NOMO-1 treated with dmso at 0.1 percent for 144 hours (cell line): ENCODE measurements at regions not wholly inside any gene's neighbourhood (a gene's known extent, or its start where the extent isn't known, plus 50 kb on each side); places are given as distances from the start of the nearest gene placed in this dataset.

Source experiments
- DNase-seq: peaks from one replicate; lab custom pipeline; 2025; ENCODE audit not compliant: unreplicated experiment; lab: John Stamatoyannopoulos, UW

DNA sequence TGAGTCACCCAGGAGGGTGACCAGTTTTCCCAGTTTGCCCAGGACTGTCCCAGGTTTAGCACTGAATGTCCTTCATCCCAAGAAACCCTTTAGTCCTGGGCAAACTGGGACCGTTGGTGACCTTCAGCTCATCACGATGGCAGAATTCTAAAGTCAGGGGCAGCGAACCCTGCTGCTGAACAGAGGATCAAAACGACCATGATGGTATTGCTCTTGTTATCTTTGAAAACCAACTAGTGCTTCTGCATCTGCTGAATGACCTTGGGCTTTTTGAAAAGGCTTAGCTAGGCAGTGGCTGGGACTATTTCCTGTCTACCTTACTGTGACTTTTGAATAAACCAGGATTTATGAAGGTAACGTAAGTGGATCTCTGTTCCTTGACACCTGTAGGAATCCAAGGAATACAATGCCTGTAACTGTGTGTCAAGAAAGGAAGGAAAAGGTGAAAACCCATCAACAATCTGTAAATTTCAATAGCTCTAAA, 281.9 kb downstream of the SOX9 start:
- DNase-seq: no peak

DNA sequence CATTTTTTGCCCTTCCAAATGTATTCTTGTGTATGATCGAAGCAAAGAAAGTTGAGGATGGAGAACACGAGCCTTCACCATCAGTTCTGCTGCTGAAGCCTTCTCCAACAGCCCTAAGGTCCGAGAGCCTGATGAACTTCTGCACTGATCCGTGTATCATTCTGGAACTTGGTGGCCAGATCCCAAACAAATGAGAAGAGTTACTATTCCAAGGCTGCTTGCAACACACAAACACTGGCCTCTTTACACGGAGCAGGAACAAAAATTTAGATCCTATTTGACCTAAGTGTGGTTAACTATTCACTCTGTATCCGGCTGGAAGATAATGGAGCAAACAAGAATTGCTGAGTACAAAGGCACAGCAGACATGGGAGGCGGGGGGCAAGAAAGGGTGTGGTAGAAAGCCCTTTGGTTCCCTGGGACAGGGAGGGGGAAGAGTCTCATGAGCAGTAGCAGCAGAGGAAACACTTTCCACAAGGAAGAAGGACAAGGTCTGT, 282.9 kb downstream of the SOX9 start:
- DNase-seq: no peak

DNA sequence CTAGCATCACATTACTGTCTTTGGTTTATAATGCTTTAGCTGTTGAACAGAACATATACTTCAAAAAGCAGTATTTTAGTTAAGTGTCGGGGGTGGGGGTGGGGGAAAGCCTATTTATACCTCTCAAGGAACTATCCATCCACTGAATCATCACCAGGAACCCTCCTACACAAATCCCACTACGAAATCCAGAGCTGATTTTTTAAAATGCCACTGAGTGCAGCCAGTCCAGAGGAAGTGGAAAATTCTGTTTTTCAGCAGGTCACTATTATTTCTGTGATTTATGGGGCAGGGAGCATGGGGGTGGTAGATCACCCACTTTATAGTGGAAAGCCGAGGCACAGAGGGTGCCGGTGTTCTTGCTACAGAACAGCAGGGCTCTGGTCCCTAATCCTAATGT, 284.1 kb downstream of the SOX9 start:
- no peak for DNase-seq

DNA sequence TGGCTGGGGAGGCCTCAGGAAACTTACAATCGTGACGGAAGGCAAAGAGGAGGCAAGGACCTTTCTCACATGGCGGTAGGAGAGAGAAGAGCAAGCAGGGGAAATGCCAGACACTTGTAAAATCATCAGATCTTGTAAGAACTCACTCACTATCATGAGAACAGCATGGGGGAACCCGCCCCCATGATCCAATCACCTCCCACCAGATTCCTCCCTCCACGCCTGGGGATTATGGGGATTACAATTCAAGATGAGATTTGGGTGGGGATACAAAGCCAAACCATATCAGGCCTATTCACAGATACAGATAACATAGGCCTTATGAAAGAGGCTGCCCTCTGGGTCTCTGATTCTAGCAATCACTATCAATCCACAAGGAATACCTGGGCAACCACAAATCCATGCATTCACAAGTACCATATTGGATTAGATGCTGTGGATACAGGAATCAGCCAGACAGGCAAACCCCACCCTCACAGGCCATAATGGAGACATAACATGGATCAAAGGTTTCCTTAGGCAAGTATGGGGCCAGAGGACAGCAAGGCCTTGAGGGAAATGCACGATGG, 284.9 kb downstream of the SOX9 start:
- DNase-seq: no peak

DNA sequence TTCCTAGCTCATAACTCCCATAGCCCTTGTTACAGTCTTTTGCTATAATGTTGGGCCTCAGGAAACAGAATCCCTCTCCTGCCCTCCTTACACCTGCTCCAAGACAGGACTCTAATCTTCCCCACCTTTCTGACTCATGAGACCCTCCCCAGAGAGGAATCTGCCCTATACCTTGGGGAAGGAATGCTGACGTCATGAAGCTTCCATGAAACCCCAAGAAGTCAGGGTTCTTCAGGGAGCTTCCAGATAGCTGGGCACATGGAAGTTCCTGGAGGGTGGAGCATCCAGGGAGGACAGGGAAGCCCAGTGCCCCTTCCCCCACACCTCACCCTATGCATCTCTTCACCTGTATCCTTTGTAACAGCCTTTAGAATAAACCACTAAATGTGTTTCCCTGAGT, 285.7 kb downstream of the SOX9 start:
- DNase-seq: no peak

DNA sequence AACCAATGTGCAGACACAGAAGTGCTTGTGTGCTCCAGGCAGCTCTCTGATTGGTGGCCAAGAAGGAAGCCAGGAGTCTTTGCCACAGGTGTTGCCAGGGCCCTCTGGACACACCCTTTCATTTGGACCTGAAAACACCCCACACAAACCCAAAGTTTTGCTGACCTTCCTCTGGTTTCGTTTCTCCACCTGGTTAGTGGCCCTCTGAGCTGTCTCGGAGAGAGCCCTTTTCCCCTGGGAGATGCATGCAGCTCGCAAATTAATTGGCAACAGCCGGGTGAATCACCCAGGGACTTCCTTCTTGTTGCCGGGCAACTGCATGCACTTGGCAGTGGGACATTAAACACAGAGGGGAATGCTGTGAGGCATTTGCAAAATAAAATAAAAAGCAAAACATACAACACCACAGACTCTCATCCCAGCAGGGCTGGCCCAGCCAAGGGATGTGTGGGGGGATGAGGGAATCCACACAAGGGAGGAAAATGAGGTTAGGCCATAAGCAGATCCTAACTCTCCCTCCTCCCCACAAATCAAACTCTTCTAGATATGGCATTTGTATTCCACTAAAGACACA, 286.6 kb downstream of the SOX9 start:
- DNase-seq: no peak

DNA sequence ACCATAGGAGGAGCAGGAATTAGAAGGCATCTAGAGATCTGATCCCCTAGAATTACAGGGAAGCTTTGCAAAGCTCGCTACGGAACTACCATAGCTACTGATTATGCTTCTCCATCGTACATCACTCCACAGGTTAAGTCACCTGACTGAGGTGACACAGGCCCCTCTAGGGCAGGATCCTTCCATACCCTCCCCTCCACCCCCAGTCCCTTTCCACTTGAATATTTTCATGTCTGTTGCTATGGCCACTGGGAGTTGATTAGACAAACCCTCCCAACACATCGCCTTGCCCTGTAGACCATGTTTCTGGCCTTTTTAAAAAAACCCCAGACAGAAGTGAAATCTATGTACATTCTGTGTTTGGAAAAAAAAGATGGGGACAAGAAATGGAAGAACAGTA, 287.1 kb downstream of the SOX9 start:
- no peak for DNase-seq

DNA sequence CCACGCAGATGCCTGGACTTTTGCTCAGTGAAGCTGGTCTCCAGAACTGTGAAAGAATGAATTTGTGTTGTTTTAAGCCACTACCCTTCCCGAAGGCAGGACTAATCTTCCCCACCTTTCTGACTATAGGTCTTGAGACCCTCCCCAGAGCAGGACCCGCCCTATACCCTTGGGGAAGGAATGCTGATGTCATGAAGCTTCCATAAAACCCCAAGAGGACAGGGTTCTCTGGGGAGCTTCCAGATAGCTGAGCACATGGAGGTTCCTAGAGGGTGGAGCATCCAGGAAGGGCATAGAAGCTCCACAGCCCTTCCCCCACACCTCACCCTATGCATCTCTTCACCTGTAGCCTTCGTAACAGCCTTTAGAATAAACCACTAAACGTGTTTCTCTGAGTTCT, 287.8 kb downstream of the SOX9 start:
- DNase-seq: no peak

DNA sequence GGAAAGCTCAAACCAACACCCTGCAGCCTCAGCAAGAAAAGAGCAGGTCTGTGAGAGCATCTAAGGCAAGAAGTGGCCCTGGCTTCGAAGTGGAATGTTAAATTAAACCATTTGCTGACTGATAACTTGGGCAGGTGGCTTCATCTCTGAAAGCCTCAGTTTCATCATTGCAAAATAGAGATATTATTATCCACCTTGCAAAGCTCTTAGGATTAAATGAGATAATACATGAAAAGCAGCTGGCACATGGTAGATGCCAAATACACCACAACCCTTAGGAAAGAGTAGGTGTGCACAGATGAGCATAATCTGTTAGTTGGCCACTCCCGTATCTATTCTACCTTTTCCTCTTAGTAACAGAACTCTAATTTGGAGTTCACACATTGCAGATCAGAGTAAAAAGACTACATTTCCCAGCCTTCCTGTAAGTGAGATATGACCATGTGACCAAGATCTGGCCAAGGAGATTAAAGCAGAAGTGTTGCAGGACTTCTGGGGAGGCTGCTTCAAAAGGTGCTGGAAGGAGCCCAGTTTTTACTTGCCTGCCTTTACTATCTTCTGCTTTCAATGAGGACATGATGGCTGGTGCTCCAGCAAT, 288.7 kb downstream of the SOX9 start:
- no peak for DNase-seq

DNA sequence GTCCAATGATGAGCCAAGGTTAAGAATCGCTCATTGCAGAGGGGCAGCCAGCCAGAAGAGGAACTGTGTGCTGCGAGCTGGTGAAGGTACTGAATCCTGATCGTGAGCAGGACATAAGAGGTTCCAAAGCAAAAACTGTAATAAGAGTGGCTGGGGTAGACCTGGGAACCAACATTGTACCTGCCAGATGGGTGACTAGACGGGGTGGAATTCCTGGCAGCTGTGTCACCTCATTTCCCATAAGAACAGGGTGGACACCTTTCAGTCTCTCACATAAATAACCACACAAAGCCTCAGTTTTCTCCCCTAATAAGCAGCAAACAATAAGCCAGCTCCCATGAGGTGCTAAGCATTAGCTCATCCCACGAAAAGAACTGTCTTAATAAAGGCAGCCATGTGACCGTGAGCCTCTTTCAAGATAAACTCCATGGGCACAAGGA, 290.3 kb downstream of the SOX9 start:
- DNase-seq: no peak

DNA sequence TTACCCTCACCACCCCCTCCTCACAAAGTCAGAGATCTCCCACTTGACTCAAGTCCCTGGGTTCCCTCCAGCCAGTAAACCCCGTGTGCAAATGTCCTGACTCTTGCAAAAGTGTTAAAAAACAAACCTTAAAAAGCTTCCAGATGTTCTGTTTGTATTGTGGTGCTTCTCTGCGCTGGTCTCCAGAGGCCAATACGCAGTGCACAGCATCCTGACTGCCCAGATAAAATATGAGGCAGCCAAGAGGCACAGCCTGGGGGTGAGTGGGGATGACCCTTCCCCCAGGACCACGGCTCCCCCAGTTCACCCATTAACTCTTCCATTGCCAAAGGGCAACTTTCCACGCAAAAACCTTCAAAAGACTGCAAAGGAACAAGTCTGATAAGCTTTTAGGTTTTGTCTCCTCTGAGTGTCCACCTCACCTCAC, 291.8 kb downstream of the SOX9 start:
- no peak for DNase-seq

DNA sequence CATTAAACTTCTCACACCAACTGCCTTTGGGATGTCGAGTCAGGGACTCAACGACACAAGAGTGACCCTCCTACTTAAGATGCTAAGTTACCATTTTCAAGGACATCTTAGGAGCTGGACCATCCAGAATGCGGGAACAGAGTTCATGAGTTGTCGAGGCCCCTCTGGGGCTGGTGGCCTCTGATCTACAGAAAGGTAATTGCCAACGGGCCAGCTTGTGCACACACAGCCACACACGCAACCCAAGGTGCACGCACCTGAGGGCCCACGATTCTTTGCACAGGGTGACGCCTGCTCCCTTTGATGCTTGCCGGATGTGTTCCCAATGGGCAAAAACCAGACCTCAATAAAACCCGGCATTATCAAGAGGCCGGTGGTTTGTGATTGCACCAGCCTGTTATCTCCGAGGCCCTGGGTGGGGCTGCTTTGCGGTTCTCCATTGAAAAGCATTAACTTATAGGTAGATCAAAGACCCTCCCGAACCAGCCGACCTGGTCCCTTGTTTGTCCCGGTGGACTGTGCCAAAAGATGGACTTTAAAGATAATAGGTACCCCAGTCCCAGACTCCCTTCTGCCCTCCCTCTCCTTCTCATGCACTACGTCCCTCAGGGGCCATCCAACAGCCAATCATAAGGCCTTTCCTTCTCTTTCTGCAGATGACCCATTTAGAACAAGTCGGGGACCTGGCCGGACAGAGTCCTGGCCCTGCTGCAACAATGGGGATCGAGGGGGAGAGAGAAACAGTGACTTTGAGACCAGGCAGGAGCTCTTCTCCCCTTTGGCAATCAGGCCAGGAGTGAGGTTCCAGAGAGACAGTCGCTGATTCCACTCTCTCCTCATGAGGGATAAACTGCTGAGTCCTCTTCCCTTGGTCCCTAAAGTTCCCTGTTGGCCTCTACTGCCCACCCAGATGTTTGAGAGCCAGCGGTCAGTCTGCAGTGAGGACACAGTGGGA, 292.5 kb downstream of the SOX9 start:
- no peak for DNase-seq

DNA sequence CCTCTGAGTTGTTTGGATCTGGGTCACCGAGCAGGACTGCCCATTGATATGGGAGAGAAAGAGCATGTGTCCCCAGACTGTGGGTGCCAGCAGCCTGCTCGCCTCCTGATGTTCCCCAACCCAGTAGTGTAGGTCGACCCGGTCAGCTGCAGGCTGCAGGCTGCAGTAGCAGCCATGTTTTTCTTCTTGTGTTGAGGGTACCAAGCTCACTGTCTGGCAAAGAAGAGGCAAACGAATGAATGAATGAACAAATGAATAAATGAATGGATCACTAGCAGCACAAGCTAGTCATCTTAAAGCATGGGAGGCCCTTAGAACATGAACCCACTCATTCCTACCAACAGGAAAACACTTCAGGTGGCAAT, 293.2 kb downstream of the SOX9 start:
- no peak for DNase-seq

DNA sequence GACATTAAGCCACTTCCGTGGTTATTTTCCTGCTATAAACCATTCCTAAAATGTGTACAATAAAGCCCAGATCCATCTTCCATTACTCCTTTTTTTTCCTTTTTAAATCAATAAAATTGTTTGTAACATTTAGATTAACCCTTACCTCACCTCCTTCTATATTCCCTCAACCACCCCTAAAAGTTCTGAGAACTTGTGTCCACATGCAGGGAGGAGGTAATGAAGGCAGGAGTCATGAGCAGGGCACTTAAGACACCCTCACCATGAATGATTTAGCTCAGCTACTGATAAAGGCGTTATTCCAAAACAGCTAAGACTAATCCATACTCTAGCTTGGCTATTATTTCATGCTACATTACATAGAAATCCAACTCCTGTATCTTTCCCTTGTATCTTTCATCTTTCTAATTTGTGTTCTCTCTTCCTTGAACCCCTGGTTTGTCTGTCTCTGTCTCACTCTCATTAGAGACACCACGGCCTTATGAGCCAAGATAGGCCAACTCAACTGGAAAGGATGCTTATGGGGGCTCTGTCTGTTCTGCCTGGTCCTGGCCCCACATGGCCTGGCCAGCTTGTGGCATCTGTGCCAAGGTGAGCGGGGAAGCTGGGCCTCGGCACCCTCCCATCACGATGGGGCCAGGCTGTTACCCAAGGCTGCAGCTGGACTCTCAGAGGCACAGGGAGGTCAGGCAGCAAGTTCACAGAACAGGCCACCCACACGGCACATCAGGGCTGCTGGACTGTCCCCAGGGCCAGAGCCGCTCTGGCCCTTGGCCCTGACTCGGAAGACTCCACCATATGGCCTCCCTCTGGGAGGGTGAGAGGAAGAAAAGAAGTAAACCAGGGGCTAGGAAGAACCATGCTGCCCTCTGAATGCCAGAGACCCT, 294.4 kb downstream of the SOX9 start:
- no peak for DNase-seq

DNA sequence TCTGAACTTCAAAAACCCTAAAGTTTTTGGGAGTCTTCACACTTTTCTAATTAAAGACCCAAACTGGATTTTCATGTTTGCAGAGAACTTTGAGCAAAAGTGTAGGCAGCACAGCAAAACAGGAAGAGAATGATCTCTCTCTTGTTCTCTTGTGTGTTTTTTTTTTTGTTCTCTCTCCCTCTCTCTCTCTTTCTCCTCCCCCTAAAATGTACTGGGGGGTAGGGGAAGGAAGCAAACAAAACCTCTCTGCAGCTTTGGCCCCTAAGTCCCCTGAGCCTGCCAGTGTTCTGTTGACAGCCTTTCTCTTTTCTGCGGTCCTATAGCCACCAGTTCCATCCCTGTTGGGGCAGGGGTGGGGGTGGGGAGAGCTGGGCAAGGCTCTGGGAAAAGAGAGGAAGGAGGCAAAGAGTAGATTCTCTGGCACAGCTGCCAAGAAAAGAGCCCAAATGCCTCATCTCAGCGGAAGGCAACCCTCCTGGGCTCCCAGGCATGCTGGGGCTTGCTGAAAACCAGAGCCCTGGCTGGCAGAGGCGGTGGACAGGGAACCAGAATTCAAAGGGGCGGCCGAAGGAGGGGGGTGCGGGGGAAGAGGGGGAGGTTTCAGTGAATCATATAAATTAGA, 295.3 kb downstream of the SOX9 start:
- no peak for DNase-seq

DNA sequence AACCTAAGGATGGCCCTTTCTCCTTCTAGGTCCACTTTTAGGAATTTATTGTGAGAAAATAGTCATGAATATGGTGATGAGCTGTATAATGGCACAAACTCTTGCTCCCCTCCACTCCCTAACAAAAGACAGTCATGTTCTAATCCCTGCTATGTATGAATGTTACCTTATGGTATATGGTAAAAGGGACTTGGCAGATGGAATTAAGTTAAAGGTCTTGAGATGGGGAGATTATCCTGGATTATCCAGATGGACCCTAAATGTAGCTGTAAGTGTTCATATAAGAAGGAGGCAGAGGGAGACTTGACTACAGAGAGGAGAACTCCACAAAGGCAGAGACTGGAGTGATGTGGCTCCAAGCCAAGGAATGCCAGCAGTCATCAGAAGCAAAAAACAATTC, 296.1 kb downstream of the SOX9 start:
- DNase-seq: no peak

DNA sequence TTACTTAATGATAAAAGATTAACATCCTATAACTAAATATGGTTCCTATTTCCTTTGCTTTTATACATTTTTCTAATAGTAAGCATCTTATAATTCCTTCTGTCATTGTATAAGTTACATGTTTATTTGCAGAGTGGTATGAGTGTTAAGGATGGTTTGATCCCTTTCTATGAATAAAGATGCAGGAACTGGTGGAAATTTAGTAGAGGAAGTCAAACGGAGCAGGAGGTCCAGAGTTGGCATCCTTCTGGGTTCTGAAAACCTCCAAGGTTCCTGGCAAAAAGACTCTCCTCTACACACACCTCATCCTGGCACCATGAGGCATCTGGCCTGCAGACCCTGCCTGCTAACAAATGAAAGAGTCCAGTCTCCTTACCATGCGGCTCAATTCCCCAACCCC, 296.8 kb downstream of the SOX9 start:
- DNase-seq: no peak

DNA sequence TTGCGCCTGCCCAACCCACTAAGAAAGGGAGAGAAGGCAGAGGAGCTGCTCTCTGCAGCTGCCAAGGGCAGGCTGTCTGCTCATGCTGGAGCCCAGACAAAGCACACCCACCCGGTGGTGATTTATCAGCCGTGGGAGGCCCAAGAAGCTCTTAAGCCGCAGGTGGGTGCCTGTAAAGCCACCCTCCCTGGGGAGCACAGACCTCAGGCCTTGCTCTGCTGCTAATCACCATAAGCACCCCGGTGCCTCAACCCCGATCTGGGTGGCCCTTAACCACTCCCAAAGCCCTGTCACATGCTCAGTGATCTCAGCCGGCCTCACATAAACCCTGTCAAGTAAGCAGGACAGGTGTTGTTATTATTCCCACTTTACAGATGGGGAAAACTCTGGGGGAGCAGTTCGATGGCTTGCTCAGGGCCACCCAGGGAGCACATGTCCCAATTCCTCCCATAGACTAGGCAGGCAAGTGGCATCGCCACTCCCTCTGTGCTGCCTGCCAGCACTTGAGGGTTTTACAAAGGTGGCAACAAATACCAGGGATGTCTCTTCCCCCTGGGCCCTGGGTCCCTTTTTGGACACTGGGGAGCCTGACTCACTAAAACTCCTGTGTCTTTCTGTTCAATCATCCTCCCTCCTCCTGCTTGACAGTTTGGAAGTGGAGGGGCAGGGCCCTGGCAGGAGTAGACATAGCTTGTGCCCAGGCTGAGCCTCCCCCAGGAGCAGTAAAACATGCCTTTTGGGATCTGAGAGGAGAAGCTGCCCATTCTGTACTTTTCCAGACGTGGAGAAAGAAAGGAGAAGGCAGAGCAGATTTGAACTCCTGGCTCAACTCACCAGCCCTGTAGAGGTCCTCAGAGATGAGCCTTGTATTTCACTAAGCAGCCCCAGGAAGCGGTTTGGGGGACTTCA, 299.3 kb downstream of the SOX9 start:
- DNase-seq: no peak

DNA sequence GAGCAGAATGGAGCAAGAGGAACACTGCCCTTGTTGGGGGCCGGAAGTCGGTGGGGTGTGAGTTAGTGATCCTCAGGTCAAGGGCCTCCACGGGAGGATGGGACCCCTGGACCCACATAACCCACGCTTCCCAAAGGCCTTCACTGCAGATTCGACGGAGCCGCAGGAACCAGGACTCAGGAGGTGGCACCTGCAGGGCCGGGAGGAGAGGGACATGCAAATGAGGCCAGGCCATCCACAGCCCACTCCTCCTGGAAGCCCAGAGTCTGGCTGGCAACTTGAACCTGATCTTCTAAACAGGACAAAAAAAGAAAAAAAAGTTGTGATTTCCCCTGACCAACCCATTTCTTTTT, 299.9 kb downstream of the SOX9 start:
- DNase-seq: no peak
